Natural killer cell (primary cell): ENCODE measurements at regions not wholly inside any gene's neighbourhood (a gene's known extent, or its start where the extent isn't known, plus 50 kb on each side); places are given as distances from the start of the nearest gene placed in this dataset.
A peak's percentile ranks its signal among the peaks of the same experiment; 100 is the strongest.

Experiments
- ATAC-seq, 3 donors: fragments of 150-1000 bp in 2 of 3; fragments of 200-7000 bp in 1 of 3; cut with Tn5 transposase; 1 replicate in 1 of 3; 2 replicates in 2 of 3; pipeline ENCODE4 v1.10.0; 2021; ENCODE audit warnings: mild to moderate bottlenecking in 2 of 3, moderate library complexity in 2 of 3
- DNase-seq, 2 donors: peaks; one replicate each; pipeline versions ENCODE4 v3.0.0 to v3.0.0-alpha.2; 2013 to 2021; ENCODE audit warnings: mixed read lengths in 1 of 2
- H3K27ac ChIP-seq: one replicate; pipeline ENCODE4 v1.5.1; 2013; ENCODE audit warnings: mild to moderate bottlenecking, low read length
- H3K27me3 ChIP-seq: one replicate; pipeline ENCODE4 v1.6.1; 2013; ENCODE audit warnings: low read length; ENCODE audit not compliant: control insufficient read depth, insufficient read depth
- H3K36me3 ChIP-seq: one replicate; pipeline ENCODE4 v1.6.1; 2013; ENCODE audit warnings: low read length; ENCODE audit not compliant: control insufficient read depth, insufficient read depth
- H3K4me1 ChIP-seq: one replicate; pipeline ENCODE4 v1.6.1; 2013; ENCODE audit warnings: low read length; ENCODE audit not compliant: control insufficient read depth, insufficient read depth
- H3K4me3 ChIP-seq: one replicate; pipeline ENCODE4 v1.5.1; 2013; ENCODE audit warnings: low read length
- H3K9me3 ChIP-seq: one replicate; pipeline ENCODE4 v1.6.1; 2013; ENCODE audit warnings: low read length; ENCODE audit not compliant: control insufficient read depth, insufficient read depth
- H3K27ac Mint-ChIP-seq, 2 donors: one replicate each; pipeline ENCODE4 v1.8.0; 2022; ENCODE audit warnings: mild to moderate bottlenecking in 2 of 2, mixed read lengths in 2 of 2, moderate library complexity in 1 of 2
- H3K27me3 Mint-ChIP-seq, 2 donors: one replicate each; pipeline ENCODE4 v1.8.0; 2022; ENCODE audit warnings: low read depth in 2 of 2, mixed read lengths in 2 of 2
- H3K36me3 Mint-ChIP-seq: one replicate; pipeline ENCODE4 v1.8.0; 2022; ENCODE audit warnings: mixed read lengths
- H3K4me1 Mint-ChIP-seq, 2 donors: one replicate each; pipeline ENCODE4 v1.8.0; 2022; ENCODE audit warnings: mixed read lengths in 2 of 2
- H3K4me3 Mint-ChIP-seq: one replicate; pipeline ENCODE4 v1.8.0; 2022; ENCODE audit warnings: mild to moderate bottlenecking, moderate library complexity, mixed read lengths
- H3K9me3 Mint-ChIP-seq, 2 donors: one replicate each; pipeline ENCODE4 v1.8.0; 2022; ENCODE audit warnings: mixed read lengths in 2 of 2
- CTCF ChIP-seq: fragments of 200-600 bp; IDR thresholded peaks from one replicate; pipeline ENCODE4 v1.8.0; 2022; ENCODE audit warnings: antibody characterized with exemption
- WGBS: methylation state at CpG from one replicate; pipeline ENCODE4 v1.1.7; 2013; ENCODE audit warnings: missing lambda C conversion rate; ENCODE audit not compliant: insufficient coverage; 5-methylcytosine and 5-hydroxymethylcytosine counted together
- intact Hi-C: fragments of 100-400 bp; cut with micrococcal nuclease; formaldehyde crosslinking; loops from one replicate; pipeline ENCODE4 v1.14.2; 2022

GRCh38 chr22:46070803-46071450 is 79.4 kb upstream of the PPARA start:
- peaks cover 49 to 52% of the 10 kb centered on the region in 2 donors for H3K4me1 Mint-ChIP-seq
- Histone ChIP-seq H3K4me3 (peak overlapping the region; percentile 66), H3K27me3 (no peaks in the 10 kb centered on the region), H3K4me1 (peaks cover 52% of the 10 kb centered on the region), H3K27ac (peak overlapping the region; percentile 89), H3K36me3 (no peaks in the 10 kb centered on the region), H3K9me3 (no peaks in the 10 kb centered on the region)
- peak; percentile 52 to 61 for DNase-seq
- under 1% methylated on average over 112 of the region's 112 CpGs for WGBS
- ATAC-seq = peak; percentile 53 to 65 (median 60)
- peak overlapping the region; percentile 88 for H3K4me3 Mint-ChIP-seq
- TF ChIP-seq CTCF = no peak
- intact Hi-C loops = loop anchor here (5.0 kb wide), 2 partner anchors 34 to 64 kb away; no protein-coding TSS in a partner anchor
- H3K9me3 Mint-ChIP-seq = no peaks in the 10 kb centered on the region
- H3K36me3 Mint-ChIP-seq = no peaks in the 10 kb centered on the region
- H3K27me3 Mint-ChIP-seq = no peaks in the 10 kb centered on the region
- peak overlapping the region in 1 of 2 donors; percentile 86 for H3K27ac Mint-ChIP-seq

GRCh38 chr22:46071451-46072109 is 78.7 kb upstream of the PPARA start:
- TF ChIP-seq CTCF = no peak
- Histone ChIP-seq H3K4me3 (peak overlapping the region; percentile 40), H3K9me3 (no peaks in the 10 kb centered on the region), H3K36me3 (no peaks in the 10 kb centered on the region), H3K4me1 (peaks cover 56% of the 10 kb centered on the region), H3K27ac (no peak overlapping the region), H3K27me3 (no peaks in the 10 kb centered on the region)
- intact Hi-C loops = loop anchor here (5.0 kb wide), 2 partner anchors 34 to 64 kb away; no protein-coding TSS in a partner anchor
- DNase-seq (peak in 1 of 2 donors; percentile 67), ATAC-seq (peak; percentile 1 to 22 (median 10))
- Mint-ChIP-seq H3K4me3 (peak overlapping the region; percentile 89), H3K9me3 (no peaks in the 10 kb centered on the region), H3K4me1 (peaks cover 52 to 57% of the 10 kb centered on the region in 2 donors), H3K27me3 (no peaks in the 10 kb centered on the region), H3K36me3 (no peaks in the 10 kb centered on the region), H3K27ac (peak overlapping the region in 1 of 2 donors; percentile 77)
- WGBS = under 1% methylated on average over 109 of the region's 109 CpGs

DNA sequence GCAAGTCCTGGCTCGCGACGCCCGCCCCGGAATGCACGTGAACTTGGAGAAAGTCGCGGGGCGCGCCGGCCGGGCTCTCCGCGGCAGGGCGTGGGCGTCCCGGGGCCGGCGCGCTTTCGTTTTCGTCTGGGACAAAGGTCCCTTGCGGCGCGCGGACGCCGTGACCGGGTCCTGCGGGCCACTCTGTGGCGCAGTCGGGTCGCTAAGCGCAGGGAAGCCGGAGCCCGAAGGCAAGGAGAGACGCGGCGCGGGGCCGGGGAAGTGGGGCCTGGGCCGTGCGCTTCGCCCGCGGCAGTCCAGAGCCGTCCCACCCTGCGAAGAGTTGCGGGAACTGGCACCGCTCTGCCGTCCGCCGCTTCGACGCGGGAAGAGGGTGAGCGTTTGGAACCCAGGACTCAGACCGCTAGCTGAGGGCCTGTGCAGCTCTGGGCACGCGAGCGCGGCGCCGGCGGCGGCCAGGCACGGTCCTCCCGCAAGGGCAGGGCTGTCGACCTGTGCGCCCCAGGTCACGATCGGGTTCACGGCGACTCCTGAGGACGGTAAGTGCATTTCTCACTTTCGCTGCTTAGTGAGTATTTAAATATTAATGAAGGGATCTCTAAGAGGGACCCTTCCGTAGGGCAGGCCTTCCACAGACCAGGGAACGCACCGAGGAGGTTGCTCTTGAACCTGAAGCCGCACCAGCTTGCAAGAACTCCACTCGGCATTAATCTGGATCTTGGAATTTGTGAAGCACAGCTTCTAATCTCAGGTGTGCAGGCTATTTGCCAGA is 78.0 kb upstream of the PPARA start:
- no peak for TF ChIP-seq CTCF
- Mint-ChIP-seq H3K9me3 (no peaks in the 10 kb centered on the region), H3K4me1 (peaks cover 48 to 56% of the 10 kb centered on the region in 2 donors), H3K4me3 (peak overlapping the region; percentile 83), H3K27me3 (no peaks in the 10 kb centered on the region), H3K36me3 (no peaks in the 10 kb centered on the region), H3K27ac (peak overlapping the region; percentile 21 to 69)
- DNase-seq = peak; percentile 41 to 43
- Histone ChIP-seq H3K27ac (peak overlapping the region; percentile 28), H3K9me3 (no peaks in the 10 kb centered on the region), H3K4me1 (peaks cover 56% of the 10 kb centered on the region), H3K4me3 (peak overlapping the region; percentile 40), H3K36me3 (no peaks in the 10 kb centered on the region), H3K27me3 (no peaks in the 10 kb centered on the region)
- 2% methylated on average over 81 of the region's 81 CpGs for WGBS
- intact Hi-C loops = loop anchor here (5.0 kb wide), 2 partner anchors 35 to 65 kb away; no protein-coding TSS in a partner anchor
- peak in 2 of 3 donors; percentile 6 to 20 for ATAC-seq
